ENCODE measurements at regions not wholly inside any gene's neighbourhood (a gene's known extent, or its start where the extent isn't known, plus 50 kb on each side); places are given as distances from the start of the nearest gene placed in this dataset.

- WGBS (ENCODE audit: insufficient coverage, insufficient replicate concordance, low lambda C conversion rate, missing lambda C conversion rate): 25% methylated on average over 26 of the region's 26 CpGs
- Histone ChIP-seq H3K4me2 (ENCODE audit: control insufficient read depth, insufficient read depth) (no peak overlapping the region), H3K36me3 (ENCODE audit: control insufficient read depth in 2 of 2, insufficient read depth in 2 of 2, low read length in 1 of 2) (no peaks in the 10 kb centered on the region), H3K4me1 (ENCODE audit: control insufficient read depth, insufficient read depth, low read length) (no peaks in the 10 kb centered on the region), H3K27ac (ENCODE audit: control insufficient read depth, insufficient read depth) (no peak overlapping the region), H2AFZ (ENCODE audit: control insufficient read depth, low read depth, low read length) (no peak overlapping the region), H3K9ac (ENCODE audit: control insufficient read depth, insufficient read depth, low read length) (no peak overlapping the region), H3K79me2 (ENCODE audit: control insufficient read depth, insufficient read depth, low read length) (no peaks in the 10 kb centered on the region), H3K9me3 (replicated peaks; ENCODE audit: control insufficient read depth, insufficient read depth, low read length) (no peaks in the 10 kb centered on the region; the same call in 2 of the 3 replicates), H3K27me3 (replicated peaks in 1 of 2; ENCODE audit: control insufficient read depth in 2 of 2, insufficient read depth in 2 of 2, low read length in 1 of 2) (no peaks in the 10 kb centered on the region), H4K20me1 (ENCODE audit: control insufficient read depth, insufficient read depth) (no peaks in the 10 kb centered on the region), H3K4me3 (no peak overlapping the region)
- FAIRE-seq (no peak), ATAC-seq (no peak), DNase-seq (ENCODE audit: low read depth, low spot score) (no peak)
- ChIA-PET CTCF (no interaction called here), POLR2A (no interaction called here), SMC1A (ENCODE audit: uncharacterized antibody, unreplicated experiment) (no interaction called here), RAD21 (ENCODE audit: unreplicated experiment) (no interaction called here)
- TF ChIP-seq IRF4 (IDR thresholded peaks at IDR 0.05; ENCODE audit: low read depth, low read length): no peak
- no peak for TF ChIP-seq BHLHE40 (IDR thresholded peaks at IDR 0.05; ENCODE audit: borderline replicate concordance in 1 of 2, low read depth in 2 of 2, low read length in 1 of 2)
- TF ChIP-seq ATF3 (IDR thresholded peaks at IDR 0.05; ENCODE audit: borderline replicate concordance, extremely low read depth, low read depth, low read length): no peak
- no peak for TF ChIP-seq SKIL (IDR thresholded peaks at IDR 0.05; ENCODE audit: low read depth, poor library complexity, severe bottlenecking)
- no peak for TF ChIP-seq KAT2A (conservative IDR thresholded peaks at IDR 0.05; ENCODE audit: control insufficient read depth, low read depth, low read length)
- TF ChIP-seq SMAD1 (IDR thresholded peaks at IDR 0.05; ENCODE audit: low read depth, partially characterized antibody): no peak
- TF ChIP-seq BRCA1 (IDR thresholded peaks at IDR 0.05; ENCODE audit: low read depth, low read length): no peak
- no peak for TF ChIP-seq MEF2A (IDR thresholded peaks at IDR 0.05; ENCODE audit: insufficient read depth, low read depth, low read length)
- no peak for TF ChIP-seq CBFB (IDR thresholded peaks at IDR 0.05; ENCODE audit: low read depth)
- no peak for TF ChIP-seq NBN (IDR thresholded peaks at IDR 0.05)
- no peak for TF ChIP-seq ZNF384 (IDR thresholded peaks at IDR 0.05; ENCODE audit: borderline replicate concordance, low read depth, low read length)
- TF ChIP-seq FOXM1 (IDR thresholded peaks at IDR 0.05; ENCODE audit: low read depth, low read length): no peak
- no peak for TF ChIP-seq PAX8 (IDR thresholded peaks at IDR 0.05)
- no peak for TF ChIP-seq CREM (IDR thresholded peaks at IDR 0.05; ENCODE audit: low read depth)
- intact Hi-C loops (cut with micrococcal nuclease; ENCODE audit: unreplicated experiment): no loop called here
- no TSS peak for BruUV-seq (replicated peaks)
- in situ Hi-C loops (cut with MboI): no loop called here
Observed at GRCh38 chr13:111900390-111901131, 166.4 kb upstream of the SOX1 start.

Data from GM12878 (cell line).